Vagina (tissue), 2 donors: ENCODE measurements at regions not wholly inside any gene's neighbourhood (a gene's known extent, or its start where the extent isn't known, plus 50 kb on each side); places are given as distances from the start of the nearest gene placed in this dataset.

ENCODE experiments used
- DNase-seq, 2 donors: peaks; one replicate each; pipeline ENCODE4 v3.0.0-alpha.2; 2017; ENCODE audit errors: extremely low spot score in 2 of 2
- H3K27ac ChIP-seq: fragments of 200-600 bp; sonication (generic); one replicate; pipeline ENCODE4 v1.5.1; 2019
- H3K27me3 ChIP-seq: fragments of 200-600 bp; sonication (generic); one replicate; pipeline ENCODE4 v1.5.1; 2019
- H3K36me3 ChIP-seq, 2 donors: fragments of 200-600 bp; sonication (generic); one replicate each; pipeline ENCODE4 v1.5.1; 2017 to 2019
- H3K4me1 ChIP-seq: fragments of 200-600 bp; sonication (generic); one replicate; pipeline ENCODE4 v1.5.1; 2019
- H3K4me3 ChIP-seq, 2 donors: fragments of 200-600 bp; sonication (generic); 1 replicate in 1 of 2; 2 replicates in 1 of 2; pipeline ENCODE4 v1.5.1; 2016 to 2019
- H3K9me3 ChIP-seq: fragments of 200-600 bp; sonication (generic); one replicate; pipeline ENCODE4 v1.5.1; 2019
- CTCF ChIP-seq, 3 experiments: fragments of 450-650 bp in 2 of 3; fragments of 200-600 bp in 1 of 3; sonication (generic) in 1 of 3; IDR thresholded peaks; one replicate each; pipeline ENCODE4 v1.5.1; 2017 to 2019; ENCODE audit warnings: antibody characterized with exemption in 3 of 3, mild to moderate bottlenecking in 2 of 3, moderate library complexity in 2 of 3
- POLR2A ChIP-seq, 2 donors: fragments of 450-650 bp; IDR thresholded peaks; one replicate each; pipeline ENCODE4 v1.6.1; 2017; ENCODE audit warnings: antibody characterized with exemption in 2 of 2, mild to moderate bottlenecking in 2 of 2, moderate library complexity in 2 of 2
- POLR2AphosphoS5 ChIP-seq, 2 donors: sonication (generic); formaldehyde crosslinking; IDR thresholded peaks; one replicate each; pipeline ENCODE4 v1.9.0; 2017; ENCODE audit warnings: antibody characterized with exemption in 2 of 2, mild to moderate bottlenecking in 2 of 2, low read depth in 1 of 2; ENCODE audit not compliant: insufficient read depth in 1 of 2
- intact Hi-C: fragments of 100-400 bp; cut with DNase I; formaldehyde crosslinking; loops from one replicate; pipeline ENCODE4 v1.15.1; 2023

DNA sequence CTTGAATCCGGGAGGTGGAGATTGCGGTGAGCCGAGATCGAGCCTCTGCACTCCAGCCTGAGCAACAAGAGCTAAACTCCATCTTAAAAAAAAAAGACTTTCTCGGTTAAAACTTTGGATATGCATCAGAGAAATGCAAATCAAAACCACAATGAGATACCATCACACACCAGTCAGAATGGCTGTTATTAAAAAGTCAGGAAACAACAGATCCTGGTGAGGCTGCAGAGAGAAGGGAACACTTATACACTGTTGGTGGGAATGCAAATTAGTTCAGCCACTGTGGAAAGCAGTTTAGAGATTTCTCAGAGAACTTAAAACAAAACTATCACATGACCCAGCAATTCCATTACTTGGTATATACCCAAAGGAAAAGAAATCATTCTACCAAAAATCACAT, 619.4 kb upstream of the KIRREL3 start:
- Histone ChIP-seq H3K9me3 (no peaks in the 10 kb centered on the region), H3K4me3 (no peak overlapping the region), H3K27me3 (no peaks in the 10 kb centered on the region), H3K36me3 (no peaks in the 10 kb centered on the region), H3K27ac (no peak overlapping the region), H3K4me1 (no peaks in the 10 kb centered on the region)
- TF ChIP-seq POLR2A (IDR thresholded peaks at IDR 0.05), result no peak
- no peak for TF ChIP-seq CTCF (IDR thresholded peaks at IDR 0.05)
- no peak for TF ChIP-seq POLR2AphosphoS5 (IDR thresholded peaks at IDR 0.05; ENCODE audit: insufficient read depth in 1 of 2, low read depth in 1 of 2)
- DNase-seq, result no peak
- intact Hi-C loops, result no loop called here

DNA sequence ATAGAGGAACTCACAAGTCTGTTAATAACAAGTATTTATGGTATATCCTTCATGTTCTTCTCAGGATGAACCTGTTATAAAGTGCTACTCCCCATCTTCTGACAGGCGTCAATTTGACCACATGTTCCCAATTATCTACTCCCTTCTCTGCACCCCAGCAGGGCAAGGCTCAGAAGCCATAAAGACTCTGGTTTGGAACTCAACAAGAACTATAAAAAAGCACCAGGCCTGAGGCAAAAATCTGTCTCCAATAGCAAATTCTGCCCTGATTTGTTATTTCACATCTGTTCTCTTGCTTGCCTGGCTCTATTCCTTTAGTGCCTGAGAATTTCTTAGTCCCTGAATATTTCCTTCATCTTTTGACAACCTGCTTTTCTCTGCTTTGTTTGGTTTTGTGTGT, 618.2 kb upstream of the KIRREL3 start:
- no peaks in the 10 kb centered on the region for H3K36me3 ChIP-seq
- H3K9me3 ChIP-seq, result no peaks in the 10 kb centered on the region
- intact Hi-C loops, result no loop called here
- no peaks in the 10 kb centered on the region for H3K27me3 ChIP-seq
- no peak overlapping the region for H3K4me3 ChIP-seq
- TF ChIP-seq CTCF (IDR thresholded peaks at IDR 0.05) (no peak), POLR2AphosphoS5 (IDR thresholded peaks at IDR 0.05; ENCODE audit: insufficient read depth in 1 of 2, low read depth in 1 of 2) (no peak), POLR2A (IDR thresholded peaks at IDR 0.05) (no peak)
- DNase-seq, result no peak
- H3K27ac ChIP-seq, result no peak overlapping the region
- H3K4me1 ChIP-seq, result no peaks in the 10 kb centered on the region

GRCh38 chr11:127616158-127616557, 615.6 kb upstream of the KIRREL3 start:
- Histone ChIP-seq H3K9me3 (no peaks in the 10 kb centered on the region), H3K27ac (no peak overlapping the region), H3K36me3 (no peaks in the 10 kb centered on the region), H3K4me3 (no peak overlapping the region), H3K27me3 (no peaks in the 10 kb centered on the region), H3K4me1 (no peaks in the 10 kb centered on the region)
- intact Hi-C loops, result no loop called here
- no peak for DNase-seq
- TF ChIP-seq POLR2AphosphoS5 (IDR thresholded peaks at IDR 0.05; ENCODE audit: insufficient read depth in 1 of 2, low read depth in 1 of 2) (no peak), POLR2A (IDR thresholded peaks at IDR 0.05) (no peak), CTCF (IDR thresholded peaks at IDR 0.05) (no peak)

- intact Hi-C loops, result loop anchor here (2.0 kb wide), 1 partner anchor 72 kb away; no protein-coding TSS in a partner anchor
- no peak for TF ChIP-seq CTCF (IDR thresholded peaks at IDR 0.05)
- H3K27me3 ChIP-seq, result no peaks in the 10 kb centered on the region
- DNase-seq, result no peak
- no peak overlapping the region for H3K4me3 ChIP-seq
- H3K9me3 ChIP-seq, result no peaks in the 10 kb centered on the region
- H3K4me1 ChIP-seq, result no peaks in the 10 kb centered on the region
- H3K36me3 ChIP-seq, result no peaks in the 10 kb centered on the region
- H3K27ac ChIP-seq, result no peak overlapping the region
These were observed 612.0 kb upstream of the KIRREL3 start for GRCh38 chr11:127612607-127613006.

DNA sequence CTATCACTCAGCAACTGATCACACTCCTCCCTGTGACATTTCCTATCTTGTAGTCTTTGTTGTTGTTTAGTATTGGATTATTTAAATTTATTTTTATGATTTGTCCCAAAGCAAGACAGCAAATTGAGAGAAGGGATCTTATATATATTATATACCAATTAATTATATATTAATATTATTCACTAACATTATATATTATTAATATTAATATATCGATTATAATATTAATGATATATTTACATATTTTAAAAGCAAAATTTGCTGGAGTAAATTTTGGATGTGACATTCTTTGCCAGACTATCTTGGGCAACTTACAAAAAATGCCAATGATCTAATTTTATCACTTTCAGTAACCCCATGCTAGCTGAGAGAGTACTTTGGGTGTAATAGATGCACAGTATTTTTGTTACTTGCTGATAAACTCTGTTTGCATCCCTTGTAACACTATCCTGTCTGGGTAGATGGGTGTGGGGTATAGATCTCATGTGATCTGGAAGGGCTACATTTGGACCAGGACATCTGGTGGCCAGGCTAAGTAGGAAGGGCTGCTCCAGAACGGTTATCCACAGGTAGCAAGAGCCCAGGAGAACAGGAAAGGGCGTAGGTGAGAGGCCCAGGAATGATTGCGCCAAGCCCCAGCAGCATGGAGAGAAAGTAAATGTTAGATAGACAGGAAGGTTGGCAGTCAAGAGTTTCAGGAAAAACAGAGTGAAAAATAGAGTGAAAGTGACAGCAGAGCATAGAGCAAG, 608.6 kb upstream of the KIRREL3 start:
- intact Hi-C loops, result no loop called here
- H3K4me1 ChIP-seq, result no peaks in the 10 kb centered on the region

More for the DNA sequence above, 608.6 kb upstream of the KIRREL3 start:
- H3K36me3 ChIP-seq, result no peaks in the 10 kb centered on the region
- no peak overlapping the region for H3K27ac ChIP-seq
- no peak overlapping the region for H3K4me3 ChIP-seq
- TF ChIP-seq POLR2AphosphoS5 (IDR thresholded peaks at IDR 0.05; ENCODE audit: insufficient read depth in 1 of 2, low read depth in 1 of 2) (no peak), CTCF (IDR thresholded peaks at IDR 0.05) (no peak), POLR2A (IDR thresholded peaks at IDR 0.05) (no peak)
- no peaks in the 10 kb centered on the region for H3K27me3 ChIP-seq
- DNase-seq, result no peak
- H3K9me3 ChIP-seq, result no peaks in the 10 kb centered on the region
